Calu3 (cell line): ENCODE measurements at regions not wholly inside any gene's neighbourhood (a gene's known extent, or its start where the extent isn't known, plus 50 kb on each side); places are given as distances from the start of the nearest gene placed in this dataset.

Experiments used
- BruUV-seq: library from RNA; stranded (reverse); fragments of 400-500 nt; replicated peaks from 2 replicates; lab custom pipeline; 2021; lab: Mats Ljungman, UMichigan
- CTCF ChIA-PET: fragments of 300-600 bp; sonication (Branson Sonifier 250); formaldehyde crosslinking; loops from one replicate; lab custom pipeline; 2022; ENCODE audit warnings: antibody characterized with exemption; lab: Charles Lee
- DNase-seq: peaks from one replicate; pipeline ENCODE4 v3.0.0; 2022
- H3K27ac Mint-ChIP-seq: one replicate; pipeline ENCODE4 v1.8.0; 2022; ENCODE audit warnings: mixed read lengths; ENCODE audit not compliant: unreplicated experiment
- H3K27me3 Mint-ChIP-seq: one replicate; pipeline ENCODE4 v1.8.0; 2022; ENCODE audit warnings: mixed read lengths; ENCODE audit not compliant: unreplicated experiment
- H3K36me3 Mint-ChIP-seq: one replicate; pipeline ENCODE4 v1.8.0; 2022; ENCODE audit warnings: mild to moderate bottlenecking, moderate library complexity, mixed read lengths; ENCODE audit not compliant: insufficient read depth, unreplicated experiment
- H3K4me1 Mint-ChIP-seq: one replicate; pipeline ENCODE4 v1.8.0; 2022; ENCODE audit warnings: mild to moderate bottlenecking, low read depth, mixed read lengths; ENCODE audit not compliant: unreplicated experiment
- H3K4me3 Mint-ChIP-seq: one replicate; pipeline ENCODE4 v1.8.0; 2022; ENCODE audit warnings: mild to moderate bottlenecking, low read depth, moderate library complexity, mixed read lengths; ENCODE audit not compliant: unreplicated experiment
- H3K9me3 Mint-ChIP-seq: one replicate; pipeline ENCODE4 v1.8.0; 2022; ENCODE audit warnings: low read depth, mixed read lengths; ENCODE audit not compliant: unreplicated experiment
- CTCF ChIP-seq: fragments of 200-600 bp; IDR thresholded peaks from one replicate; pipeline ENCODE4 v1.8.0; 2022; ENCODE audit warnings: antibody characterized with exemption; ENCODE audit not compliant: unreplicated experiment
- intact Hi-C: fragments of 100-400 bp; cut with micrococcal nuclease; formaldehyde crosslinking; loops from one replicate; pipeline ENCODE4 v1.10.0; 2022; ENCODE audit not compliant: unreplicated experiment

- Mint-ChIP-seq H3K4me1 (no peaks in the 10 kb centered on the region), H3K4me3 (no peak overlapping the region), H3K9me3 (no peaks in the 10 kb centered on the region), H3K36me3 (no peaks in the 10 kb centered on the region), H3K27ac (no peak overlapping the region), H3K27me3 (peaks cover 64% of the 10 kb centered on the region)
- BruUV-seq = no TSS peak
- TF ChIP-seq CTCF = peak; percentile 71
- intact Hi-C loops = no loop called here
- peak; percentile 68 for DNase-seq
- CTCF ChIA-PET = interaction anchor here (2.2 kb wide), 1 partner anchor 118 kb away, joined by 12 read pairs; no protein-coding TSS in a partner anchor
These were observed 206.0 kb downstream of the CDC5L start for GRCh38 chr6:44593539-44593944.

GRCh38 chr6:44594481-44594880 lies 207.0 kb downstream of the CDC5L start:
- BruUV-seq = no TSS peak
- Mint-ChIP-seq H3K27ac (no peak overlapping the region), H3K36me3 (no peaks in the 10 kb centered on the region), H3K27me3 (peaks cover 64% of the 10 kb centered on the region), H3K9me3 (no peaks in the 10 kb centered on the region), H3K4me3 (no peak overlapping the region), H3K4me1 (no peaks in the 10 kb centered on the region)
- DNase-seq = no peak
- intact Hi-C loops = no loop called here
- CTCF ChIA-PET = interaction anchor here (0.6 to 2.2 kb wide), 2 partner anchors 13 to 119 kb away, joined by 3 to 12 read pairs; no protein-coding TSS in a partner anchor
- TF ChIP-seq CTCF = no peak

GRCh38 chr6:44598679-44599078 lies 211.2 kb downstream of the CDC5L start:
- no peaks in the 10 kb centered on the region for H3K4me1 Mint-ChIP-seq
- DNase-seq = no peak
- H3K36me3 Mint-ChIP-seq = no peaks in the 10 kb centered on the region
- no TSS peak for BruUV-seq
- no peak overlapping the region for H3K27ac Mint-ChIP-seq
- no peak overlapping the region for H3K4me3 Mint-ChIP-seq
- no peak for TF ChIP-seq CTCF
- H3K27me3 Mint-ChIP-seq = peaks cover 75% of the 10 kb centered on the region
- CTCF ChIA-PET = interaction anchor here (1.0 kb wide), 1 partner anchor 123 kb away, joined by 3 read pairs; no protein-coding TSS in a partner anchor
- H3K9me3 Mint-ChIP-seq = no peaks in the 10 kb centered on the region
- intact Hi-C loops = no loop called here

- H3K27ac Mint-ChIP-seq = no peak overlapping the region
- intact Hi-C loops = no loop called here
- no peaks in the 10 kb centered on the region for H3K9me3 Mint-ChIP-seq
- H3K4me1 Mint-ChIP-seq = no peaks in the 10 kb centered on the region
- no TSS peak for BruUV-seq
- CTCF ChIA-PET = interaction anchor here (1.0 kb wide), 1 partner anchor 124 kb away, joined by 3 read pairs; no protein-coding TSS in a partner anchor
- no peak for DNase-seq
- H3K27me3 Mint-ChIP-seq = peaks cover 65% of the 10 kb centered on the region
- no peak for TF ChIP-seq CTCF
- no peak overlapping the region for H3K4me3 Mint-ChIP-seq
- H3K36me3 Mint-ChIP-seq = no peaks in the 10 kb centered on the region
These were observed 212.2 kb downstream of the CDC5L start for GRCh38 chr6:44599672-44600071.
